AG04449 (cell line): ENCODE measurements at regions not wholly inside any gene's neighbourhood (a gene's known extent, or its start where the extent isn't known, plus 50 kb on each side); places are given as distances from the start of the nearest gene placed in this dataset.

Source experiments
- CTCF ChIA-PET: fragments of 350-600 bp; formaldehyde crosslinking; extraction: SDS; loops from one replicate; lab custom pipeline; 2021; ENCODE audit warnings: antibody characterized with exemption; lab: Yijun Ruan, JAX
- POLR2A ChIA-PET: fragments of 400-600, 350-600 bp; formaldehyde crosslinking; extraction: SDS; loops from one replicate; lab custom pipeline; 2020; ENCODE audit warnings: antibody characterized with exemption, inconsistent platforms; lab: Yijun Ruan, JAX
- DNase-seq: peaks from one replicate; pipeline ENCODE4 v3.0.0-alpha.2; 2010; ENCODE audit warnings: low read depth, low spot score
- H3K4me3 ChIP-seq: 2 replicates; pipeline ENCODE4 v1.5.1; 2011; ENCODE audit warnings: low read depth, mild to moderate bottlenecking, control low read depth, low read length
- CTCF ChIP-seq: IDR thresholded peaks from one replicate; pipeline ENCODE4 v1.5.1; 2011; ENCODE audit warnings: mild to moderate bottlenecking, moderate library complexity, low read length, control low read depth, inconsistent platforms; ENCODE audit not compliant: insufficient read depth; ENCODE audit errors: missing control alignments

DNA sequence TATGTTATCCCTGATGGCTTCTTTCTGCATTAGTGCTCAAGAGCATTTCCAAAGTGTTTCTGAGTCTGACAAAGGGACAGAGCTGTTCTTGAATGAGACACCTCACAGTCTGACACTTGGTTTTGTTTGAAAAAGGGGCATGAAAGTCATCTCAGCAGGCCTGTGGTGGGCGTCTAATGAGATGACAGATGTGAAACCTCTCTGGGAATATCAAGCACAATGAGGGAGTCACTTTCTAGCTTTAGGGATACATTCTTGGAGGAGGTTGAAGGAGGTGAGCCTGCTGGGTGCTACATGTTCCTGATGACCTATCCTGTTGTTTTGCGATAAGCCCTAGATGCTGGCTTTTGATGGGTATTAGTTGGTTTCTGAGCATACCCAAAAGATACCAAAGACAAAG, 290.5 kb downstream of the NUAK1 start:
- no peak for DNase-seq
- CTCF ChIA-PET = interaction anchor here (1.6 kb wide), 1 partner anchor 15 kb away, joined by 3 read pairs; no protein-coding TSS in a partner anchor

GRCh38 chr12:105850103-105850968, 288.4 kb downstream of the NUAK1 start:
- CTCF ChIA-PET = no interaction called here

More for the DNA sequence above, 290.5 kb downstream of the NUAK1 start:
- TF ChIP-seq CTCF = no peak
- POLR2A ChIA-PET = no interaction called here
- H3K4me3 ChIP-seq = no peak overlapping the region

DNA sequence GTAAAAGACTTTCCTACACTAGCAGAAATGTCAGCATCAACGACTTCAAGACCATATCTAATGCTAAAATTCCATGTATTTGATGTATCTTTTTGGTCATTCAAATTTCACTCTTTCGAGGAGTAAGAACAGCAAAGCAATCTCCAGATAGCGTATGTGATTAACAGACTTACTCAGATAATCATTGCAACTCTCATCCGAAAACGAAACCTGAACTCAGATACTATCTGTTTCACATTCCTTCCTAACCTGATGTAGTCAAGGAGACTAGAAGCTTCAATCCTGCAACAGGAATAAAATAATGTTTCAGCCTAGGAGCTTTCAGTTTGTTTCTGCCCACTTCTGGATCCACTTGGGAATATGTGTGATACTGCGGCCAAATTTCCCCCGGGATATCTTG, 286.3 kb downstream of the NUAK1 start:
- TF ChIP-seq CTCF = no peak
- ChIA-PET POLR2A (no interaction called here), CTCF (no interaction called here)
- H3K4me3 ChIP-seq = no peak overlapping the region
- no peak for DNase-seq

More at GRCh38 chr12:105850103-105850968, 288.4 kb downstream of the NUAK1 start:
- no peak for DNase-seq
- POLR2A ChIA-PET = no interaction called here
- no peak for TF ChIP-seq CTCF
- H3K4me3 ChIP-seq = no peak overlapping the region

- ChIA-PET CTCF (no interaction called here), POLR2A (no interaction called here)
- TF ChIP-seq CTCF = no peak
- DNase-seq = no peak
- no peak overlapping the region for H3K4me3 ChIP-seq
These were observed 285.8 kb downstream of the NUAK1 start for GRCh38 chr12:105852951-105853350.

DNA sequence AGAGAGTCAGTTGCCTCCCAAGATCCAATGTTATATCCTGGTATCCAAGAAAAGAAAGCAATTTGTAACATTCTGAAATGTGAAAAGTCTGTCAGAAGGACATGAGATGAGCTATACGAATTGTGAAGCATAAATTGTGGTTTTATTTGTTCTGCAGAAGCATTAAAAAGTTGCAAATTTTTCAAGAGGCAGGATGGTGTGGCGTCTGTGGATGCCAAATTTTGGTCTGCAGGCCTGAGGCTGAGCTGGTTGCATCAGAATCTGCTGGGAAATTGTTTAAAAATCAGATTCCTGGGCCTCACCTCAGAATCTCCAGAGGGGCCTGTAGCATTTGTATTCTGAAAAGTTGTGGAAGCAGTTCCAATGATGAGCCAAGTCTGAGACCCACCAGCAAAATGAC, 284.7 kb downstream of the NUAK1 start:
- H3K4me3 ChIP-seq = no peak overlapping the region
- no peak for TF ChIP-seq CTCF
- ChIA-PET POLR2A (no interaction called here), CTCF (no interaction called here)
- no peak for DNase-seq

GRCh38 chr12:105855361-105856047, 283.2 kb downstream of the NUAK1 start:
- POLR2A ChIA-PET = no interaction called here
- CTCF ChIA-PET = no interaction called here
- H3K4me3 ChIP-seq = no peak overlapping the region
- DNase-seq = no peak
- TF ChIP-seq CTCF = no peak
